H1 (cell line): ENCODE measurements at regions not wholly inside any gene's neighbourhood (a gene's known extent, or its start where the extent isn't known, plus 50 kb on each side); places are given as distances from the start of the nearest gene placed in this dataset.

Experiments used
- CTCF ChIA-PET: fragments of 300-600 bp; sonication (Branson Sonifier 250); formaldehyde crosslinking; loops from one replicate; lab custom pipeline; 2021; ENCODE audit not compliant: partially characterized antibody; lab: Charles Lee
- POLR2A ChIA-PET: fragments of 300-600 bp; sonication (Branson Sonifier 250); formaldehyde crosslinking; loops from one replicate; lab custom pipeline; 2021; ENCODE audit warnings: inconsistent platforms; ENCODE audit not compliant: partially characterized antibody; lab: Charles Lee
- DNase-seq, 2 experiments: peaks; one replicate each; pipeline versions ENCODE4 v3.0.0 to v3.0.0-alpha.2; 2010 to 2022; ENCODE audit warnings: low spot score in 2 of 2, low read depth in 1 of 2, mixed read lengths in 1 of 2
- FAIRE-seq: peaks from 2 replicates; lab custom pipeline; 2011; peaks lifted over from hg19 to GRCh38; lab: Jason Lieb, UNC
- H2AFZ ChIP-seq: 2 replicates; pipeline ENCODE4 v1.8.1; 2012; ENCODE audit warnings: low read length, inconsistent platforms
- H2AK5ac ChIP-seq: 2 replicates; pipeline ENCODE4 v1.6.1; 2013; ENCODE audit warnings: low read depth, low read length
- H2BK120ac ChIP-seq: replicated peaks from 2 replicates; pipeline ENCODE3; 2013; ENCODE audit warnings: low read depth, low read length, inconsistent platforms
- H2BK12ac ChIP-seq: 2 replicates; pipeline ENCODE4 v1.6.1; 2013; ENCODE audit warnings: low read depth, low read length
- H2BK15ac ChIP-seq: 2 replicates; pipeline ENCODE4 v1.6.1; 2013; ENCODE audit warnings: low read length
- H2BK20ac ChIP-seq: 2 replicates; pipeline ENCODE4 v1.6.1; 2013; ENCODE audit warnings: low read length
- H2BK5ac ChIP-seq: 2 replicates; pipeline ENCODE4 v1.6.1; 2013; ENCODE audit warnings: low read depth, low read length
- H3K14ac ChIP-seq: 2 replicates; pipeline ENCODE4 v1.6.1; 2013; ENCODE audit warnings: inconsistent platforms; ENCODE audit not compliant: insufficient read length
- H3K18ac ChIP-seq: 2 replicates; pipeline ENCODE4 v1.6.1; 2013; ENCODE audit warnings: low read length; ENCODE audit errors: extremely low read depth
- H3K23ac ChIP-seq: 2 replicates; pipeline ENCODE4 v1.6.1; 2013; ENCODE audit warnings: inconsistent platforms; ENCODE audit not compliant: insufficient read length
- H3K23me2 ChIP-seq: 2 replicates; pipeline ENCODE4 v1.6.1; 2013; ENCODE audit warnings: low read depth, low read length
- H3K27ac ChIP-seq: 2 replicates; pipeline ENCODE4 v1.6.1; 2011; ENCODE audit warnings: low read depth, low read length, inconsistent platforms
- H3K27me3 ChIP-seq, 4 experiments: replicated peaks in 1 of 4; 1 replicate in 1 of 4; 2 replicates in 3 of 4; pipeline versions ENCODE4 v1.6.1 to v1.8.1; 2011 to 2013; ENCODE audit warnings: low read length in 3 of 4, mild to moderate bottlenecking in 3 of 4, inconsistent platforms in 2 of 4, mixed read lengths in 2 of 4, moderate library complexity in 1 of 4; ENCODE audit not compliant: control insufficient read depth in 3 of 4, insufficient read depth in 3 of 4; ENCODE audit errors: extremely low read depth in 1 of 4
- H3K36me3 ChIP-seq, 4 experiments: 2 replicates each; pipeline versions ENCODE4 v1.6.1 to v1.8.1; 2011 to 2013; ENCODE audit warnings: mild to moderate bottlenecking in 4 of 4, low read length in 3 of 4, moderate library complexity in 2 of 4, control low read depth in 1 of 4, inconsistent platforms in 1 of 4; ENCODE audit not compliant: insufficient read depth in 4 of 4, control insufficient read depth in 2 of 4
- H3K4ac ChIP-seq: replicated peaks from 2 replicates; pipeline ENCODE3; 2013; ENCODE audit warnings: low read length, low read depth, mixed read lengths, inconsistent platforms; ENCODE audit not compliant: insufficient read length
- H3K4me1 ChIP-seq, 4 experiments: replicated peaks in 1 of 4; 1 replicate in 1 of 4; 2 replicates in 3 of 4; pipeline versions ENCODE4 v1.6.1 to v1.8.1; 2011 to 2013; ENCODE audit warnings: low read length in 3 of 4, inconsistent platforms in 2 of 4, mixed read lengths in 1 of 4; ENCODE audit not compliant: insufficient read depth in 4 of 4, control insufficient read depth in 3 of 4
- H3K4me2 ChIP-seq, 2 experiments: 2 replicates each; pipeline versions ENCODE4 v1.6.1 to v1.8.1; 2011 to 2013; ENCODE audit warnings: low read depth in 2 of 2, low read length in 2 of 2, control low read depth in 1 of 2, inconsistent platforms in 1 of 2, mild to moderate bottlenecking in 1 of 2; ENCODE audit not compliant: insufficient read depth in 1 of 2
- H3K4me3 ChIP-seq, 4 experiments: fragments of 200-600, 300-600 bp in 1 of 4; sonication (generic), shearing (Covaris generic), sonication (Bioruptor Twin) in 1 of 4; 2 replicates each; pipeline versions ENCODE4 v1.5.1 to v1.8.1; 2011 to 2016; ENCODE audit warnings: low read length in 4 of 4, low read depth in 3 of 4, control low read depth in 2 of 4, inconsistent platforms in 2 of 4, mild to moderate bottlenecking in 2 of 4, mixed read lengths in 1 of 4, moderate library complexity in 1 of 4; ENCODE audit not compliant: insufficient read depth in 2 of 4; ENCODE audit errors: extremely low read depth in 1 of 4
- H3K56ac ChIP-seq: replicated peaks from 2 replicates; pipeline ENCODE3; 2013; ENCODE audit warnings: low read depth, mild to moderate bottlenecking, mixed read lengths, low read length, inconsistent platforms; ENCODE audit not compliant: insufficient read length
- H3K79me1 ChIP-seq: 2 replicates; pipeline ENCODE4 v1.6.1; 2013; ENCODE audit warnings: low read depth, low read length, control low read depth
- H3K79me2 ChIP-seq, 2 experiments: 2 replicates each; pipeline versions ENCODE4 v1.6.1 to v1.8.1; 2012 to 2013; ENCODE audit warnings: low read length in 2 of 2, mild to moderate bottlenecking in 2 of 2, inconsistent platforms in 1 of 2; ENCODE audit not compliant: insufficient read depth in 2 of 2, control insufficient read depth in 1 of 2
- H3K9ac ChIP-seq, 4 experiments: replicated peaks in 1 of 4; 1 replicate in 1 of 4; 2 replicates in 3 of 4; pipeline versions ENCODE4 v1.6.1 to v1.8.1; 2011 to 2013; ENCODE audit warnings: low read depth in 3 of 4, low read length in 3 of 4, control low read depth in 2 of 4, mild to moderate bottlenecking in 2 of 4, moderate library complexity in 2 of 4, inconsistent platforms in 1 of 4; ENCODE audit errors: extremely low read depth in 1 of 4
- H3K9me3 ChIP-seq, 2 experiments: 2 replicates each; pipeline versions ENCODE4 v1.6.1 to v1.8.1; 2012 to 2013; ENCODE audit warnings: mild to moderate bottlenecking in 2 of 2, moderate library complexity in 2 of 2, control low read depth in 1 of 2, inconsistent platforms in 1 of 2, low read depth in 1 of 2, low read length in 1 of 2, mixed read lengths in 1 of 2; ENCODE audit not compliant: insufficient read depth in 2 of 2
- H4K20me1 ChIP-seq, 2 experiments: replicated peaks in 1 of 2; 2 replicates each; pipeline versions ENCODE3 to v1.8.1; 2011 to 2013; ENCODE audit warnings: inconsistent platforms in 2 of 2, low read length in 2 of 2, mild to moderate bottlenecking in 1 of 2; ENCODE audit not compliant: insufficient read depth in 2 of 2, control insufficient read depth in 1 of 2
- H4K5ac ChIP-seq: 2 replicates; pipeline ENCODE4 v1.6.1; 2013; ENCODE audit warnings: low read length, low read depth, mixed read lengths, inconsistent platforms; ENCODE audit not compliant: insufficient read length
- H4K8ac ChIP-seq: 2 replicates; pipeline ENCODE4 v1.8.0; 2013; ENCODE audit warnings: mild to moderate bottlenecking, moderate library complexity, low read length, inconsistent platforms; ENCODE audit not compliant: insufficient read depth; ENCODE audit errors: extremely low read depth
- H4K91ac ChIP-seq: replicated peaks from 2 replicates; pipeline ENCODE3; 2013; ENCODE audit warnings: low read length, mixed read lengths, inconsistent platforms; ENCODE audit not compliant: insufficient read length
- BACH1 ChIP-seq: IDR thresholded peaks from 2 replicates; pipeline ENCODE4 v1.6.1; 2012; ENCODE audit warnings: low read length, improper control_type of control experiment
- GTF2F1 ChIP-seq: IDR thresholded peaks from 2 replicates; pipeline ENCODE4 v1.6.1; 2012; ENCODE audit warnings: low read depth, low read length, improper control_type of control experiment, borderline replicate concordance
- MAFK ChIP-seq: IDR thresholded peaks from 2 replicates; pipeline ENCODE4 v1.6.1; 2012; ENCODE audit warnings: low read depth, mild to moderate bottlenecking, improper control_type of control experiment, low read length
- WGBS, 2 experiments: shearing (Covaris generic) in 1 of 2; methylation state at CpG; one replicate each; pipeline versions ENCODE4 v1.1.6 to v1.1.7; 2013 to 2015; ENCODE audit warnings: low lambda C conversion rate in 2 of 2, mixed read lengths in 2 of 2, inconsistent platforms in 1 of 2, low coverage in 1 of 2, missing lambda C conversion rate in 1 of 2; ENCODE audit not compliant: insufficient replicate concordance in 2 of 2, insufficient coverage in 1 of 2, insufficient read length in 1 of 2; ENCODE audit errors: extremely low coverage in 1 of 2, missing lambda C conversion rate in 1 of 2; 5-methylcytosine and 5-hydroxymethylcytosine counted together

- peak overlapping the region; percentile 37; the same call in 1 of the 2 replicates for H4K8ac ChIP-seq
- H2BK5ac ChIP-seq: no peak overlapping the region; the same call in 1 of the 2 replicates
- FAIRE-seq: no peak
- no peak overlapping the region for H2AK5ac ChIP-seq
- no peaks in the 10 kb centered on the region for H3K23me2 ChIP-seq
- H3K4me1 ChIP-seq: peaks cover 0 to 13% (median 7%) of the 10 kb centered on the region in 4 experiments; a peak in 5 of 7 replicates
- H2BK20ac ChIP-seq: no peak overlapping the region
- H2BK120ac ChIP-seq: no peak overlapping the region
- no peak overlapping the region for H3K4me3 ChIP-seq
- H2AFZ ChIP-seq: 0 out of 2 replicates have a peak overlapping the region, but pooled peaks have one; percentile 62
- H3K36me3 ChIP-seq: no peaks in the 10 kb centered on the region
- no peaks in the 10 kb centered on the region for H3K79me1 ChIP-seq
- no peaks in the 10 kb centered on the region for H3K9me3 ChIP-seq
- no peak overlapping the region for H3K27ac ChIP-seq
- H4K20me1 ChIP-seq: no peaks in the 10 kb centered on the region
- H3K23ac ChIP-seq: no peak overlapping the region
- no peak overlapping the region for H3K14ac ChIP-seq
- 80% methylated on average over 7 of the region's 7 CpGs; no CpG with 5 or more reads in 1 of the 2 experiments for WGBS, 2 experiments
- no peaks in the 10 kb centered on the region for H3K27me3 ChIP-seq
- H3K79me2 ChIP-seq: no peaks in the 10 kb centered on the region
- H3K4me2 ChIP-seq: no peak overlapping the region
- no peak overlapping the region for H2BK15ac ChIP-seq
- H3K4ac ChIP-seq: no peak overlapping the region
- ChIA-PET POLR2A (no interaction called here), CTCF (no interaction called here)
- no peak overlapping the region for H2BK12ac ChIP-seq
- H3K9ac ChIP-seq: no peak overlapping the region
- DNase-seq: no peak
- H4K91ac ChIP-seq: peak overlapping the region; percentile 14
- TF ChIP-seq MAFK: peak; percentile 86
- TF ChIP-seq GTF2F1: no peak
- peak; percentile 91 for TF ChIP-seq BACH1
- H3K56ac ChIP-seq: no peak overlapping the region
- H3K18ac ChIP-seq: peak overlapping the region; percentile 24; the same call in 1 of the 2 replicates
- no peak overlapping the region for H4K5ac ChIP-seq
Observed at GRCh38 chr2:217431577-217432269, 571.1 kb downstream of the TNS1 start.
